Jurkat, Clone E6-1 (cell line): ENCODE measurements at regions not wholly inside any gene's neighbourhood (a gene's known extent, or its start where the extent isn't known, plus 50 kb on each side); places are given as distances from the start of the nearest gene placed in this dataset.
A peak's percentile ranks its signal among the peaks of the same experiment; 100 is the strongest.

Experiments
- DNase-seq: peaks from one replicate; pipeline ENCODE4 v3.0.0-alpha.2; 2011; ENCODE audit warnings: low read depth, low spot score
- H3K4me3 ChIP-seq: 2 replicates; pipeline ENCODE4 v1.5.1; 2011; ENCODE audit warnings: mild to moderate bottlenecking, low read length, control low read depth, moderate library complexity

- DNase-seq, result peak; percentile 41
- no peak overlapping the region for H3K4me3 ChIP-seq
These were observed 472.3 kb downstream of the MN1 start for GRCh38 chr22:27329131-27329850.

GRCh38 chr22:27329966-27330645, 471.4 kb downstream of the MN1 start:
- DNase-seq, result no peak
- H3K4me3 ChIP-seq, result no peak overlapping the region

- no peak overlapping the region for H3K4me3 ChIP-seq
- DNase-seq, result no peak
These were observed 469.9 kb downstream of the MN1 start for GRCh38 chr22:27331526-27332281.

- H3K4me3 ChIP-seq, result no peak overlapping the region
- no peak for DNase-seq
These were observed 466.4 kb downstream of the MN1 start for GRCh38 chr22:27335102-27335660.

GRCh38 chr22:27336151-27337090, 465.1 kb downstream of the MN1 start:
- no peak for DNase-seq
- H3K4me3 ChIP-seq, result no peak overlapping the region

GRCh38 chr22:27337676-27338075, 463.9 kb downstream of the MN1 start:
- no peak for DNase-seq
- no peak overlapping the region for H3K4me3 ChIP-seq

GRCh38 chr22:27340047-27340446, 461.5 kb downstream of the MN1 start:
- no peak overlapping the region for H3K4me3 ChIP-seq
- no peak for DNase-seq

- no peak for DNase-seq
- no peak overlapping the region for H3K4me3 ChIP-seq
These were observed 457.0 kb downstream of the MN1 start for GRCh38 chr22:27344546-27344945.

GRCh38 chr22:27345691-27346090, 455.9 kb downstream of the MN1 start:
- no peak for DNase-seq
- no peak overlapping the region for H3K4me3 ChIP-seq

GRCh38 chr22:27347951-27348350, 453.6 kb downstream of the MN1 start:
- no peak for DNase-seq

GRCh38 chr22:27348634-27349033, 452.9 kb downstream of the MN1 start:
- H3K4me3 ChIP-seq, result no peak overlapping the region
- no peak for DNase-seq

More at GRCh38 chr22:27347951-27348350, 453.6 kb downstream of the MN1 start:
- no peak overlapping the region for H3K4me3 ChIP-seq

- no peak for DNase-seq
- no peak overlapping the region for H3K4me3 ChIP-seq
These were observed 452.1 kb downstream of the MN1 start for GRCh38 chr22:27349456-27349855.

- no peak for DNase-seq
- H3K4me3 ChIP-seq, result no peak overlapping the region
These were observed 451.2 kb downstream of the MN1 start for GRCh38 chr22:27350306-27350705.

- DNase-seq, result no peak
- H3K4me3 ChIP-seq, result no peak overlapping the region
These were observed 449.1 kb downstream of the MN1 start for GRCh38 chr22:27352426-27352825.

- DNase-seq, result no peak
- H3K4me3 ChIP-seq, result no peak overlapping the region
These were observed 443.3 kb downstream of the MN1 start for GRCh38 chr22:27358096-27358870.

GRCh38 chr22:27370269-27370668, 431.3 kb downstream of the MN1 start:
- no peak for DNase-seq
- H3K4me3 ChIP-seq, result no peak overlapping the region

GRCh38 chr22:27370987-27371386, 430.6 kb downstream of the MN1 start:
- DNase-seq, result no peak
- H3K4me3 ChIP-seq, result no peak overlapping the region

- no peak for DNase-seq
- no peak overlapping the region for H3K4me3 ChIP-seq
These were observed 429.2 kb downstream of the MN1 start for GRCh38 chr22:27372364-27372763.
